ENCODE measurements at regions not wholly inside any gene's neighbourhood (a gene's known extent, or its start where the extent isn't known, plus 50 kb on each side); places are given as distances from the start of the nearest gene placed in this dataset.

DNA sequence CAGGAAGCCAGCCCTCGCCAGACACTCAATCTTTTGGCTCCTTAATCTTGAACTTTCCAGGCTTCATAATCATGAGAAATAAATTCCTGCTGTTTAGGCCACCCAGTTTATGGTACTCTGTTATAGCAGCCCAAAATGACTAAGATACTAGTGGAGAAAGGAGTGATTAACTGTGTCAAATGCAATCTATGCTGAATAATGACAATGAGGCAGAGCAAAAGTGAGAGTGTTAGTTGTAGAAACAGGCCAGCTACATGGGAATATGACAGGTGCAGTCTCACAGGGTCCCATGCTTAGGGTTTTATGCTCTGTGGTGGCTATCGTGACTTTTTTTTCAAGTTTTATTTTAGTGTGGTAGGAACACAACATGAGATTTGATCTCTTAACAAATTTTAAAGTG, 888.8 kb downstream of the TTLL7 start:
- no peak overlapping the region for H3K4me3 ChIP-seq (ENCODE audit: low read depth, low read length)
- TF ChIP-seq, protein P1, sequence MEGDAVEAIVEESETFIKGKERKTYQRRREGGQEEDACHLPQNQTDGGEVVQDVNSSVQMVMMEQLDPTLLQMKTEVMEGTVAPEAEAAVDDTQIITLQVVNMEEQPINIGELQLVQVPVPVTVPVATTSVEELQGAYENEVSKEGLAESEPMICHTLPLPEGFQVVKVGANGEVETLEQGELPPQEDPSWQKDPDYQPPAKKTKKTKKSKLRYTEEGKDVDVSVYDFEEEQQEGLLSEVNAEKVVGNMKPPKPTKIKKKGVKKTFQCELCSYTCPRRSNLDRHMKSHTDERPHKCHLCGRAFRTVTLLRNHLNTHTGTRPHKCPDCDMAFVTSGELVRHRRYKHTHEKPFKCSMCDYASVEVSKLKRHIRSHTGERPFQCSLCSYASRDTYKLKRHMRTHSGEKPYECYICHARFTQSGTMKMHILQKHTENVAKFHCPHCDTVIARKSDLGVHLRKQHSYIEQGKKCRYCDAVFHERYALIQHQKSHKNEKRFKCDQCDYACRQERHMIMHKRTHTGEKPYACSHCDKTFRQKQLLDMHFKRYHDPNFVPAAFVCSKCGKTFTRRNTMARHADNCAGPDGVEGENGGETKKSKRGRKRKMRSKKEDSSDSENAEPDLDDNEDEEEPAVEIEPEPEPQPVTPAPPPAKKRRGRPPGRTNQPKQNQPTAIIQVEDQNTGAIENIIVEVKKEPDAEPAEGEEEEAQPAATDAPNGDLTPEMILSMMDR (IDR thresholded peaks at IDR 0.05; ENCODE audit: low read depth, low read length), result no peak
- no peak for DNase-seq (ENCODE audit: low read depth, low spot score)
- in situ Hi-C loops (cut with HindIII; ENCODE audit: low sequenced_read_pairs), result no loop called here

DNA sequence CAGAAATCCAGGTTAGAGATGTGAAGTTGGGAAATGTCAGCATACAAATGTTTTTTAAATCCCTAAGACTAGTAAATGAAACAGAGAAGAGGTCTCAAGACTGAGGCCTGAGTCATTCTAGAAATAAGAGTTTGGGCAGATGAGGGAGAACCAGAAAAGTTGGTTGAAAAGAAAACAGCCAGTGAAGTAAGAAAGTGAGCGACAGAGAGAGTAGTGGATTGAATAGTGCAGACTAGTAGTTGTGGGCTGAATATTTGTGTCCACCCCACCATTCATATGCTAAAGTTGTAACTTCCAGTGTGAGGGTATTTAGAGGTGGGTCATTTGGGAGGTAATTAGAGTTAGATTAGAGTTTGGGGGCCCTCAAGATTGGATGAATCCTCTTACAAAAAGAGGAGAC, 889.2 kb downstream of the TTLL7 start:
- no peak for DNase-seq (ENCODE audit: low read depth, low spot score)
- in situ Hi-C loops (cut with HindIII; ENCODE audit: low sequenced_read_pairs), result no loop called here
- TF ChIP-seq, protein P1 (IDR thresholded peaks at IDR 0.05; ENCODE audit: low read depth, low read length), result no peak
- no peak overlapping the region for H3K4me3 ChIP-seq (ENCODE audit: low read depth, low read length)

DNA sequence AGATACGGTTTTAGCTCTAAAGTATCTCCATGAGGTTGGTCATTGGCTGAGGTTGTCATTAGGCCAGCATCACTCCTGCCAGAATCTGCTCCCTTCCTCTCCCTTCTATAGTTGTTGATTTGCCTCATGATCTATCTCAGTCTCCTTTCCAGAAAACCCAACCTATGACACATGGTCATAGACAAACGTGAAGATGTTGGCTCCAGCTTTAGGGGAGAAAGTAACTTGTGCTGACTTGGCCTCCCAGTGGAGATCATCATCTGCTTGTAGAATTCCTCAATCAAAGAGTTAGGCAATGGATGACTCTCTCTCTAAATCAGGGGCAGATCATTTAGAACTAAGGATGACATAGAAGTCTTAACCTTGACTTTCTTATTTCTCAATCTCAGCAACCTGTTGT, 894.4 kb downstream of the TTLL7 start:
- TF ChIP-seq, protein P1 (IDR thresholded peaks at IDR 0.05; ENCODE audit: low read depth, low read length), result no peak
- no peak for DNase-seq (ENCODE audit: low read depth, low spot score)
- in situ Hi-C loops (cut with HindIII; ENCODE audit: low sequenced_read_pairs), result no loop called here

DNA sequence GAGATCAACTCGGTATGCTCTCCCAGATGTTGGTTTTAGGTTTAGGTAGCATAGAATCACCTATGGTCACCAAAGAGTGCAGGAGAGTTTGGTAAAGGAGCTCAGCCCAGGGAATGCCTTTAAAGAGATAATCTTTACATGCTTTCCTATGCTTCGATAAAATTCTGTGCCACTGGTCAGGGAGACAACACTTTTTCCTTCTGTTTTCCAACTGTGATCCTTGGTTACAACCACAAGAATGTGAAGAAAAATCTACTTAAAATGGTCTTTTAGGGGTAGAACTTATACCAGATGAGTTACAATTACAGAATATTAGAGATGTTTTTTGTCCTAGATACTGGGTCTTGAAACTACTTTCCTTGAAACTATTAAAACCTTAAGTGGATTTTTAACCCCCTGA, 895.6 kb downstream of the TTLL7 start:
- in situ Hi-C loops (cut with HindIII; ENCODE audit: low sequenced_read_pairs), result no loop called here
- TF ChIP-seq, protein P1 (IDR thresholded peaks at IDR 0.05; ENCODE audit: low read depth, low read length), result no peak
- DNase-seq (ENCODE audit: low read depth, low spot score), result no peak
- no peak overlapping the region for H3K4me3 ChIP-seq (ENCODE audit: low read depth, low read length)

More for the DNA sequence above, 894.4 kb downstream of the TTLL7 start:
- no peak overlapping the region for H3K4me3 ChIP-seq (ENCODE audit: low read depth, low read length)

DNA sequence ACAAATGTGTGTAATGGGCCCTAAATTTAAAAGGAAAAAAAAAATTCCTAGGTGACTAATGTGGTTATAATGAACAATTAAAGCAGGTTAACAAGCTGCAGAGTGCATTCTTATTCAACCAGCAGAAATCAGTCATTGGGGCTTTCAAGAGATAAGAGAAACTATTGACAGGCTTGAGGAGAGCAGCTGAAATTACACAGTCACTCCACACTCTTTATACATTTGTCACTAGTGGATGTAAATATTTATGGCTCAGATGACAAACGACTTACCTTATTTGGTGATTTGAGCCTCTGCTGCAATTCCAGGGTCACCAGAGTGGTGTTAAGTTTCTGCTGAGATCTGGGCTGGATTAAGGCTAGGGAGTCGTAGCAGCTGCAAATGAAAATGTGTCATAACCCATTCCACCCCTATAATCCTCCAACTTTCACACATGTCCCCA, 896.3 kb downstream of the TTLL7 start:
- TF ChIP-seq, protein P1 (IDR thresholded peaks at IDR 0.05; ENCODE audit: low read depth, low read length), result no peak
- DNase-seq (ENCODE audit: low read depth, low spot score), result no peak
- in situ Hi-C loops (cut with HindIII; ENCODE audit: low sequenced_read_pairs), result no loop called here
- no peak overlapping the region for H3K4me3 ChIP-seq (ENCODE audit: low read depth, low read length)

DNA sequence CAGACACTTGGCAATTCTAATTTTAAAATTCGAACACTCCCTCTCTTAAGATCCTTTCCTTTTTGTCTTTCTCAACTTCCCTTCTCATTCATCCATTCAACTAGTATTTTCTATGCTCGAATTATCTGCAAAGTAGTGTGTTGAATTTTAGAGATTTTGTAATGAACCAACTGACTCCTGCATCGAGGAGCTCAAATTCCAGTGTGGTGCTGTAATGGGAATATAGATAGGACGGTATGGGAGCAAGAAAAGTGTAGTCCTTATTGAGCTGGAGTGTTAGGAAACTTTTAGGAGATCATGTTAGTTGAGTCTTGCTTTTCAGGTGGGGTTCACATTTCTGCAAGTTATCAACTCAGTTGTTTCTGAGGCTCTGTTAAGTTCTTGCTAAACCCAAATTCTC, 897.5 kb downstream of the TTLL7 start:
- TF ChIP-seq, protein P1 (IDR thresholded peaks at IDR 0.05; ENCODE audit: low read depth, low read length), result no peak
- H3K4me3 ChIP-seq (ENCODE audit: low read depth, low read length), result no peak overlapping the region
- in situ Hi-C loops (cut with HindIII; ENCODE audit: low sequenced_read_pairs), result no loop called here
- DNase-seq (ENCODE audit: low read depth, low spot score), result no peak

DNA sequence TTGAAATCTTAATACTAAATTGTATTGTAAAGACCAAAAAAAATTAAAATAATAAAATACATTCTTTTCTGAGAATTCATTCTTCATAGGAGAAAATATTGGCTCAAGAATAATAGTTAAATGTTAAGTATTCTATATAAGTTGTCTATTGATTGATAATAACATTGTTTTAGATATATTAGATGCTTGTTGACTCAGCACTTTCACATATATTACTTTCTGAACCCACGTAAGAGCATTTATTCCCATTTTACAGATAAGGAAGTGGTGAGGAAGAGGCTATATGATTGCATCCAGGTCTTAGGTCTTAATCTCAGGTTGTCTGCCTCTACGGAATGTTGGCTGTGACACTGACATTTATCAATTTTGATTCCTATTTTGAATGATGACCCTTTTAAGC, 898.8 kb downstream of the TTLL7 start:
- in situ Hi-C loops (cut with HindIII; ENCODE audit: low sequenced_read_pairs), result no loop called here
- H3K4me3 ChIP-seq (ENCODE audit: low read depth, low read length), result no peak overlapping the region
- DNase-seq (ENCODE audit: low read depth, low spot score), result no peak
- TF ChIP-seq, protein P1 (IDR thresholded peaks at IDR 0.05; ENCODE audit: low read depth, low read length), result no peak

Data from astrocyte of the spinal cord (primary cell).